ENCODE measurements at regions not wholly inside any gene's neighbourhood (a gene's known extent, or its start where the extent isn't known, plus 50 kb on each side); places are given as distances from the start of the nearest gene placed in this dataset.

DNA sequence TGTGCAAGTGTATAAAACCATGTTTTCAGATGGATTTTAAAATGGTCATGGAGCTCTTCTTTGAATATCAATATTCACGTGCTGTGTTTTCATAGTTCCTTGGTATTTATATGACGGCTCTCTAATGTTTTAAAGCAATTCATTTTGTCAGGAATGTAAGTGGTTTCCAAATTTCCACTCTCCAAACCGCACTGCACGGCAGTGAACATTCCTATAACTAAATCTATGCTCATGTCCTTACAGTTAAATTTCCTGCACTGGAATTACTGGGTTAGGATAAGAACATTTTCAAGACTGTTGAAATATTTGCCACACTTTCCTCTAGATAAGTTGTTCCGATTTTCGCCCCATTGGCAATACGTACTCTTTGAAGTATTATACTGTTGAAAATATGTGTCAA is 398.9 kb downstream of the PMP22 start:
- TF ChIP-seq TCF12 (IDR thresholded peaks at IDR 0.05; ENCODE audit: low read depth), result no peak
- no peak for TF ChIP-seq EP300 (IDR thresholded peaks at IDR 0.05; ENCODE audit: borderline replicate concordance)
- TF ChIP-seq, protein P1, sequence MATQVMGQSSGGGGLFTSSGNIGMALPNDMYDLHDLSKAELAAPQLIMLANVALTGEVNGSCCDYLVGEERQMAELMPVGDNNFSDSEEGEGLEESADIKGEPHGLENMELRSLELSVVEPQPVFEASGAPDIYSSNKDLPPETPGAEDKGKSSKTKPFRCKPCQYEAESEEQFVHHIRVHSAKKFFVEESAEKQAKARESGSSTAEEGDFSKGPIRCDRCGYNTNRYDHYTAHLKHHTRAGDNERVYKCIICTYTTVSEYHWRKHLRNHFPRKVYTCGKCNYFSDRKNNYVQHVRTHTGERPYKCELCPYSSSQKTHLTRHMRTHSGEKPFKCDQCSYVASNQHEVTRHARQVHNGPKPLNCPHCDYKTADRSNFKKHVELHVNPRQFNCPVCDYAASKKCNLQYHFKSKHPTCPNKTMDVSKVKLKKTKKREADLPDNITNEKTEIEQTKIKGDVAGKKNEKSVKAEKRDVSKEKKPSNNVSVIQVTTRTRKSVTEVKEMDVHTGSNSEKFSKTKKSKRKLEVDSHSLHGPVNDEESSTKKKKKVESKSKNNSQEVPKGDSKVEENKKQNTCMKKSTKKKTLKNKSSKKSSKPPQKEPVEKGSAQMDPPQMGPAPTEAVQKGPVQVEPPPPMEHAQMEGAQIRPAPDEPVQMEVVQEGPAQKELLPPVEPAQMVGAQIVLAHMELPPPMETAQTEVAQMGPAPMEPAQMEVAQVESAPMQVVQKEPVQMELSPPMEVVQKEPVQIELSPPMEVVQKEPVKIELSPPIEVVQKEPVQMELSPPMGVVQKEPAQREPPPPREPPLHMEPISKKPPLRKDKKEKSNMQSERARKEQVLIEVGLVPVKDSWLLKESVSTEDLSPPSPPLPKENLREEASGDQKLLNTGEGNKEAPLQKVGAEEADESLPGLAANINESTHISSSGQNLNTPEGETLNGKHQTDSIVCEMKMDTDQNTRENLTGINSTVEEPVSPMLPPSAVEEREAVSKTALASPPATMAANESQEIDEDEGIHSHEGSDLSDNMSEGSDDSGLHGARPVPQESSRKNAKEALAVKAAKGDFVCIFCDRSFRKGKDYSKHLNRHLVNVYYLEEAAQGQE (IDR thresholded peaks at IDR 0.05; ENCODE audit: low read depth), result no peak
- TF ChIP-seq EGR1 (IDR thresholded peaks at IDR 0.05), result no peak

All from Ishikawa (cell line).